ENCODE measurements at regions not wholly inside any gene's neighbourhood (a gene's known extent, or its start where the extent isn't known, plus 50 kb on each side); places are given as distances from the start of the nearest gene placed in this dataset.

- no peak for DNase-seq (ENCODE audit: low spot score)
Measured at GRCh38 chr9:113781896-113782295, 94.2 kb upstream of the ZNF618 start.

DNA sequence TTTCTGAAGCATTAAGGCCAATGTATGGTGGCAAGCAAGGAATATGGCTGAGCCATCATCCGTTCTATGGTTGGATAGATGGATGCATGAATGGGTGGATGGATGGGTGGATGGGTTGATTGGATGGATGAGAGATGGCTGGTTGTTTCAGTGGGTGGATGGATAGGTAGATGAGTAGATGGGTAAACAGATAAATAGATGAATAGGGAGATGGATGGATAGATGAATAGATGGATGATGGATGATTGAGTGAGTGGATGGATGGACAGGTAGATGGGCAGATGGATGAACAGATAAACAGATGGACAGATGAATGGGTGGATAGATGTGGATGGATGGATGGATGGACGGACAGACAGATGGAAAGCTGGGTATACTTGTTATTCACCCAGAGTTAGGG lies 92.6 kb upstream of the ZNF618 start:
- no peak for DNase-seq (ENCODE audit: low spot score)

- no peak for DNase-seq (ENCODE audit: low spot score)
Measured at GRCh38 chr9:113785334-113785733, 90.8 kb upstream of the ZNF618 start.

- no peak for DNase-seq (ENCODE audit: low spot score)
Measured at GRCh38 chr9:113786071-113786470, 90.0 kb upstream of the ZNF618 start.

GRCh38 chr9:113787871-113788270 lies 88.2 kb upstream of the ZNF618 start:
- no peak for DNase-seq (ENCODE audit: low spot score)

DNA sequence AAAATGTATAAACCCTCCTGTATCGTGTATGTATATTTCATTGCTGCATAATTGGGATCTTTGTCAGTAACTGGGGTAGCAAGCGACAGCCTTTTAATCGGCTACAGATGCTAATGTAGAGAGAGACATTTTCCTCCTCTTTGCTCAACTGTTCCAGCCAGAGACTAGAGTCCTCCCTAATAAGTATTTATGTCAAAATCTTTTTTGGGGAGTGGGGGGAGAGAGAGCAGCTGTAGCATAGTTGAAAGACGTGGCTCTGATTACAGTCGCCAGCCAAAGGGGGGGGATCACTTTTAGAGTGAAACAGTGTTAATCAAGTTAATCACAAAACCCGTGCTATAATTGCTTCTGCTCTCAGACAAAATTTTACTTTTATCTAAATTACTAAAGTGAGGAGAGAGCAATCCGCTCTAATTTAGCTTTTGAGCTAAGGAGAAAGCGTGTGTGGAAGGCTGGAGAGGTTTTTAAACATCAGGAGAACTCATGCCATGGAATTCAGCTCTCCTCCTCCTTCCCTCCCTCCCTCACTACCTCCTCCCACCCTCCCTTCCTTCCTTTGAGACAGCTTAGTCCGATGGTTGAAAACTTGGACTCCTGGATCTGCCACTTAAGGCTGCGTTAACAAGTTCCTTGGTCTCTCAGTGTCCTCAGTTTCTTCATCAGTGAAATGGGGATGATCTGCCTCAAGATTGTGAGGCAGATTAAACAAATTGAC lies 87.3 kb upstream of the ZNF618 start:
- no peak for DNase-seq (ENCODE audit: low spot score)

- no peak for DNase-seq (ENCODE audit: low spot score)
Measured at GRCh38 chr9:113790093-113790492, 86.0 kb upstream of the ZNF618 start.

DNA sequence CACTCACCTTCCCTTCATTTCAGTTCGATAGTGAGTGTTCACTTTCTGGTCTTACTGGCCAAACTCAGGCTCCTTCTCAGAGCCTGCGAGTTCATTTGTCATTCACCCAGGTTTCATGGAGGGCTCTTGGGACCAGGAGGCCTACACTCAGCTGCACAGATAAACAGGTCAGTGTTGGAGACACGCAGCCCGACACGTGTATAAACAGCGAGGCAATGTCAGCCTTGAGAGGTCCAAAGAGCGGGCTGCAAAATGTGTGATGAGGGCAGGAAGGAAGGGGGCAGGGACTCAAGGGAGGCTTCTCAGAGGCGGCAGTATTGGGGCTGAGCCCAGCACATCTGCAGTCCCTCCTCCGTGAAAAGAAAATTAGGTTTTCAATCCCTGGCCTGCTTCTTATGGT lies 82.6 kb upstream of the ZNF618 start:
- no peak for DNase-seq (ENCODE audit: low spot score)

- no peak for DNase-seq (ENCODE audit: low spot score)
Measured at GRCh38 chr9:113794721-113795120, 81.4 kb upstream of the ZNF618 start.

DNA sequence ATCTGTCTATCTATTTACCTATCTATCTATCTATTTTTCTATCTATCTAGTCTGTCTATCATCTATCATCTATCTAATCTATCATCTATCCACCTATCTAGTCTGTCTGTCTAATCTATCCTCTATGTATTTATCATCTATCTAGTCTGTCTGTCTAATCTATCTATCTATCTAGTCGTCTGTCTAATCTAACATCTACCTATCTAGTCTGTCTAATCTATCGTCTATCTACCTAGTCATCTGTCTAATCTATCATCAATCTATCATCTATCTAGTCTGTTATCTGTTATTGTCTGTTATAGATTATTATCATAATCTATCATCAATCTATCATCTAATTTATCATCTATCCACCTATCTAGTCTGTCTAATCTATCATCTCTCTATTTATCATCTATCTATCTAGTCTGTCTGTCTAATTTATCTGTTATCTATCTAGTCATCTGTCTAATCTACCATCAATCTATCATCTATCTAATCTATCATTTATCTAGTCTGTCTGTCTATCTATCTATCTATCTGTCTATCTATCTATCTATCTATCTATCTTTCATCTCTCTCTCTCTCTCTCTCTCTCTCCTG lies 80.2 kb upstream of the ZNF618 start:
- no peak for DNase-seq (ENCODE audit: low spot score)

DNA sequence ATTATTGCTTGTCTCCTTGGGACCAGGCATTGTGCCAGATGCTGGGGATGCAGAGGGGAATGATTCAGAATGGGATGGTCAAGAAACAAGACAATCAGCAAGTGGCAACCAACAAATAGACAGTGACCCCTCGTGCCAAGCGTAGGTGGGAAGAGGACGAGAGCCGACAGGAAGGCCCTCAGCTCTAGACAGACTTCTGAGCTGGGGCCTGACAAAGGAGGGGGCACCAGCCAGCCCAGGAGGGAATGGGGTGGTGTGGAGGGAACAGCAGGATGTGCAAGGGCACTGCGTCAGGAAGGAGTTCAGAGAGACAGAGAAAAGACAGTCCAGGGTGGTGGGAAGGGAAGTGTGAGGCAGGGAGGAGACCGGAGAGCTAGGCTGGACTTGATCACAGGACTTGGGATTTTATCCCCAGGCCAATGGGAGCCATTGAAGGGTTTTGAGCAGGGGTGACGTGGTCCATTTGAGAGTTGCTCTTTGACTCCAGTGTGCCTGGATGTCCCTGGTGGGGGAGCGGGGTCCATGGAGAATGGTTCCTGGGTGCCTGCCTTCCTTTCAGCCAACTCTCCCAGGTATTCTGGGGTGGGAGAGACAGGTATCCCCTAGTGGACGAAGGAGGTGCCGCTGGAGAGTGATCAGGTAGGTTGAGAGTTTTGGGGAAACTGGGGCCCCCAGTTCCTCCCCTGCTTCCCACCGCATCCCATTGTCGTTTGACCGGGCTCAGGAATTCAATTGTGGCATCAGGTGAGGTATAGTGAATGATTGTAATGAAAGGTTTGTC lies 79.3 kb upstream of the ZNF618 start:
- DNase-seq (ENCODE audit: low spot score) = no peak

DNA sequence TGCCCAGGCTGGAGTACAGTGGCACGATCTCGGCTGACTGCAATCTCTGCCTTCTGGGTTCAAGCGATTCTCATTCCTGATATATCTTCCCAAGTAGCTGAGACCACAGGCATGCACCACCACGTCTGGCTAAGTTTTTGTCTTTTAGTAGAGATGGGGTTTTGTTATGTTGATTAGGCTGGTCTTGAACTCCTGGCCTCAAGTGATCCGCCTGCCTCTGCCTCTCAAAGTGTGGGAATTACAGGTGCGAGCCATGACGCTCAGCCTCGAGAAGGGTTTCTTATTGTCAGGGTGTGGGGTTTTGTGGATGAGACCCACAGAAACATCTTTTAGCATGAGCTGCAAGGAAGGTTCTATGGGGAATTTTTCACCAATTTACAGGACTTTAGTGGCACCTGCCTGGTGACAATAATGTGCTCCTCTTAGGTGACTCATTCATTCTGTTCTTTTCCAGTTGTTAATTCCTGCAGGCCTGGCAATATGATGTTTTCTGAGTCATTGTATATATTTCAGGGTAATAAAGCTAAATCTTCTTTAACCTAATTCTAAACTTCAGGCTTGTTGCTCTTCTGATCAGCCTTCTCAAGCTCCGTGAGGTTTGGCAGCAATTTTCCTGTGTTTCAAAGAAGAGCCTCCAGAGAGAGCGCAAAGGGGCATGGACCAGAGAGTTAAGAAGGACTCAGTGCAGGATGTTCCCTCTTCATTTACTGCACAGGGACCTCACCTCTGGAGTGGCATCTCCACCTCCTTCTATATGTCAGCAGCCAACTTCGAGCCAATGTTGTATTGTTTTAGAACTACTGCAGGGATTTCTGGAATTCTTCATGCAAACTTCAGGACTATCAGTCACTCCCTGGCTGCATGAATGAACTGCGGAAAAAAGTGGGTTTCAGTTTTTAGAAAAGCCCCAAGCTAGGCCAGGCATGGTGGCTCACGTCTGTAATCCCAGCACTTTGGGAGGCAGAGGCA lies 77.8 kb upstream of the ZNF618 start:
- no peak for DNase-seq (ENCODE audit: low spot score)

DNA sequence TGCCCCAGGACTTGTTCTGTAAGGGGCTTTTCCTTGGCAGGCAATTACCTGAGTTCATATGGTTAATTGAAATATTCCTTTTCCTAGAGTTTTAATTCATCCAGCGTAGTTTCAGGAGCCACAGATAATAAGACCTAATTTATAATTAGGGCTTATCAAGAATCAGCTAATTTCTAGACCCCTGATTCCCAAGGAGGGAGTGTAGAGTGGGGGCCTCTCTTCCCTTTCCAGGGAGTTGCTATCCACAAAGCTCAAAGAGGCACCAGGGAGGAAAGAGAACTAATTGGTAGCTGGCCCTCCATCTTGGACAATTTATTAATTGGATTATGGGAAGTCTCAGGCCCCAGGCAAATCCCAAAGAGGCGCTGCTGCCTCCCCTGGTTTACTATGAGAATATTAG lies 75.8 kb upstream of the ZNF618 start:
- no peak for DNase-seq (ENCODE audit: low spot score)

- no peak for DNase-seq (ENCODE audit: low spot score)
Measured at GRCh38 chr9:113803811-113804589, 72.1 kb upstream of the ZNF618 start.

- DNase-seq (ENCODE audit: low spot score) = no peak
Measured at GRCh38 chr9:113805486-113806132, 70.5 kb upstream of the ZNF618 start.

- peak; percentile 67 for DNase-seq (ENCODE audit: low spot score)
Measured at GRCh38 chr9:113807173-113808061, 68.7 kb upstream of the ZNF618 start.

DNA sequence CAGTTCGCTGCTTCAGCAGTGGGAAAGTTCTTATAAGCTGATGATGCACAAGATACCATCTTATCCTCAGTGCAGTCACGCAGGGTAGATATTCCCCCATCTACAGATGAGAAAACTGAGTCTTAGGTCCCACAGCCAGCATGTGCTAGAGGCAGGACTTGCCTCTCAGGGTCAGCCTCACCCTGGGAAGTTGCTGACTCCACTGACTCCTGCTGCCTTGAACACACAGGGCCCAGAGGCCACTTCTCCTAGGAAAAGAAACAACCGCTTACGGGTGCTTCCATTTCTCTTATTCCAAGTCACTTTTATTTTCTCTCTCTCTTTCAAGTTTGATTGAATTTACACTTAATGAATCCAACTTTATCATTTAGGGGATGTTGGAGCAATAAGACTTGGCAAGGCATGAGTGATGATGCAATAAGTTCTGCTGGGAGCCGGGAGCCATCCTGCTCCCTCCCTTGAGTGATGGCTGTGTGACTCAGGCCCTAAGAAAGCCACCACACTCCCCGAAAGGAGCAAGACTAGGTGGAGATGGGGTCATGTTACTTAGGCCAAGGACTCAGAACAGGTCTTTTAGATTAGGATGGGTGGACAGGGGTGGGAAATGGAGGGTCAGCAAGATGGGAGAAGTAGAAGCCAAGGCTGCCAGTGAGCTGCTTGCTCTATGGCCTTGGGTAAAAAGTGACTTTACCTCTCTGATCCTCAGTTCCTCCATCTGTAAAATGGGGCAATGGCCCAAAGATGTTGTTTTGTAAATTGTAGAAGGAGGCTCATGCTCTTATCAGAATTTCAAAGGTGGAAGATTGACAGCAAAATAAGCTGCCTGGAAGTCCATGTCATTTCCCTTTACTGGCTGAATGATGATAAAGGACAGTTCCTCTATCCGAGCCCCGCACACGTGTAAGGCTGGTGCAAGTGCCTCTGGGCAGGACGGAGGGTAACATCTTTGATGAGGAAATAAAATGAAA lies 67.4 kb upstream of the ZNF618 start:
- peak; percentile 51 for DNase-seq (ENCODE audit: low spot score)

DNA sequence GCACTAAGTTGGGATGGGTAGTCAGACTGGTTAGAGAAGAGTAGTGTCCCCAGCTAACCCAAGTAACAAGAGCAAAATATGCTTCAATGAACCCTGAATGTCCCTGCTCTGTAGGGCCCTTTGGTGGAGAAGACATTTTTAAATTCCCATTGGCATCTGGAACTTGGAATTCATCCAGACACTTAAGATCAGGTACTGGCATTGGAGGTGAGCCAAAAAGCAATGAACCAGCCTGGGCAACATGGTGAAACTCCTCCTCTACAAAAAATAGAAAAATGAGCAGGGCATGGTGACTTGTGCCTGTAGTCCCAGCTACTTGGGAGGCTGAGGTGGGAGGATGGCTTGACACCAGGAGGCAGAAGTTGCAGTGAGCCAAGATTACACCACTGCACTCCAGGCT lies 58.9 kb upstream of the ZNF618 start:
- no peak for DNase-seq (ENCODE audit: low spot score)

All from ureter (tissue), 1 donor.